Lower leg skin (tissue), 4 donors: ENCODE measurements at regions not wholly inside any gene's neighbourhood (a gene's known extent, or its start where the extent isn't known, plus 50 kb on each side); places are given as distances from the start of the nearest gene placed in this dataset.
"Not testable (repeated sequence)": the region's sequence is repeated elsewhere in the genome, so short reads cannot be mapped to it uniquely, and the experiment has no call there.

ENCODE experiments used
- DNase-seq, 2 donors: peaks; one replicate each; pipeline ENCODE4 v3.0.0-alpha.2; 2019; ENCODE audit warnings: low spot score in 2 of 2
- H3K4me3 ChIP-seq: fragments of 200-600 bp; sonication (generic); 2 replicates; pipeline ENCODE4 v1.5.1; 2017; ENCODE audit warnings: mild to moderate bottlenecking, low read depth; ENCODE audit not compliant: poor library complexity, severe bottlenecking
- CTCF ChIP-seq, 3 donors: fragments of 450-650 bp; IDR thresholded peaks; one replicate each; pipeline ENCODE4 v1.5.1; 2016; ENCODE audit warnings: antibody characterized with exemption in 3 of 3, mild to moderate bottlenecking in 3 of 3, moderate library complexity in 2 of 3
- POLR2A ChIP-seq, 2 donors: fragments of 450-650 bp; IDR thresholded peaks; one replicate each; pipeline ENCODE4 v1.6.1; 2016 to 2017; ENCODE audit warnings: antibody characterized with exemption in 2 of 2, mild to moderate bottlenecking in 1 of 2, moderate library complexity in 1 of 2
- WGBS, 2 donors: methylation state at CpG; one replicate each; pipeline ENCODE4 v1.1.5; 2018; 5-methylcytosine and 5-hydroxymethylcytosine counted together
- intact Hi-C: fragments of 100-400 bp; cut with DNase I; formaldehyde crosslinking; loops from one replicate; pipeline ENCODE4 v1.15.0; 2023; ENCODE audit warnings: low total_unique reads

- WGBS, 2 donors, result 83 to 91% methylated on average over 3 of the region's 3 CpGs
- DNase-seq, result no peak
These were observed 876.8 kb downstream of the SLC6A15 start for GRCh38 chr12:84035766-84036165.

GRCh38 chr12:84034871-84035270 is 877.7 kb downstream of the SLC6A15 start:
- no peak for DNase-seq
- 33 to 34% methylated on average over 2 of the region's 2 CpGs for WGBS, 2 donors
- TF ChIP-seq CTCF (IDR thresholded peaks at IDR 0.05), result no peak
- TF ChIP-seq POLR2A (IDR thresholded peaks at IDR 0.05), result no peak
- intact Hi-C loops, result no loop called here
- no peak overlapping the region for H3K4me3 ChIP-seq

More at GRCh38 chr12:84035766-84036165, 876.8 kb downstream of the SLC6A15 start:
- no peak overlapping the region for H3K4me3 ChIP-seq
- intact Hi-C loops, result no loop called here
- TF ChIP-seq POLR2A (IDR thresholded peaks at IDR 0.05) (no peak), CTCF (IDR thresholded peaks at IDR 0.05) (no peak)

GRCh38 chr12:84033162-84033561 is 879.4 kb downstream of the SLC6A15 start:
- TF ChIP-seq CTCF (IDR thresholded peaks at IDR 0.05) (no peak), POLR2A (IDR thresholded peaks at IDR 0.05) (no peak)
- WGBS, 2 donors, result 87 to 91% methylated on average over 8 of the region's 8 CpGs
- H3K4me3 ChIP-seq, result no peak overlapping the region
- intact Hi-C loops, result no loop called here
- no peak for DNase-seq

- 78 to 86% methylated on average over 6 of the region's 6 CpGs for WGBS, 2 donors
- H3K4me3 ChIP-seq, DNase-seq, intact Hi-C loops: not testable (repeated sequence)
These were observed 893.9 kb downstream of the SLC6A15 start for GRCh38 chr12:84018556-84019179.

- intact Hi-C loops, result no loop called here
- no peak overlapping the region for H3K4me3 ChIP-seq
- no peak for DNase-seq
- TF ChIP-seq CTCF (IDR thresholded peaks at IDR 0.05), result no peak
- no peak for TF ChIP-seq POLR2A (IDR thresholded peaks at IDR 0.05)
These were observed 895.6 kb downstream of the SLC6A15 start for GRCh38 chr12:84016956-84017355.

GRCh38 chr12:83997423-83997822 is 915.2 kb downstream of the SLC6A15 start:
- DNase-seq, result no peak
- H3K4me3 ChIP-seq, result no peak overlapping the region
- TF ChIP-seq POLR2A (IDR thresholded peaks at IDR 0.05) (no peak), CTCF (IDR thresholded peaks at IDR 0.05) (no peak)
- intact Hi-C loops, result no loop called here
